WTC11 (cell line): ENCODE measurements at regions not wholly inside any gene's neighbourhood (a gene's known extent, or its start where the extent isn't known, plus 50 kb on each side); places are given as distances from the start of the nearest gene placed in this dataset.

Source experiments
- CREB1 ChIP-seq: sonication (generic); formaldehyde crosslinking; IDR thresholded peaks from 2 replicates; pipeline ENCODE4 v1.8.0; 2023; ENCODE audit warnings: mild to moderate bottlenecking, missing genetic modification reagents
- MXD4 ChIP-seq: fragments of 250-450 bp; sonication (Bioruptor Pico); IDR thresholded peaks from 2 replicates; pipeline ENCODE4 v1.8.0; 2021; ENCODE audit warnings: mild to moderate bottlenecking, moderate library complexity, borderline replicate concordance
- SP1 ChIP-seq: sonication (generic); formaldehyde crosslinking; conservative IDR thresholded peaks from 2 replicates; pipeline ENCODE4 v1.8.1; 2022; ENCODE audit warnings: missing genetic modification reagents
- TEAD1 ChIP-seq: sonication (generic); formaldehyde crosslinking; IDR thresholded peaks from 2 replicates; pipeline ENCODE4 v1.8.0; 2022; ENCODE audit warnings: mild to moderate bottlenecking, missing genetic modification reagents
- TF ChIP-seq, protein P1 (sequence below): sonication (generic); formaldehyde crosslinking; IDR thresholded peaks from 2 replicates; pipeline ENCODE4 v1.8.1; 2023; ENCODE audit warnings: mild to moderate bottlenecking, missing genetic modification reagents
- TF ChIP-seq, protein P2 (sequence below): fragments of 200-600 bp; IDR thresholded peaks from 2 replicates; pipeline ENCODE4 v1.8.0; 2022; ENCODE audit warnings: antibody characterized with exemption
- TF ChIP-seq, protein P3 (sequence below): sonication (generic); formaldehyde crosslinking; conservative IDR thresholded peaks from 2 replicates; pipeline ENCODE4 v1.8.1; 2023; ENCODE audit warnings: mild to moderate bottlenecking, low read depth, missing genetic modification reagents, moderate library complexity

DNA sequence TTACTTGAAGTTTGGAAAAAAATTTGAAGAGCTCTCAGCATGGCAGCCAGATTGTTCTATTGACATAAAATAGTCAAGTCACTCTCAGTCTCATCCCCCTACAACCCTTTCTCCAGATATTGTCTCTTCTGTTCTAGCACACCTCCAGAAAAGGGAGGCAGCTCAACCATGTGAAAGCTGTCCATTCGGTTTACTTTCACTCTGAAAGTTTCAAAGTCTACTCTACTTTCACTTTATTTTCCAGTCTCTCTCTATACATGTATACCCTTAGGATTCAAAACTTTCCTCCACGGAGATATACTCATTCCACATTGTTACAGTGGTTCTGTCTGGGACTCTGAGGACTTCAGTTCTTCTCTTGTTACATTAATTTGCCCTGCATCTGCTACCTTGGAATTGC is 111.0 kb upstream of the STAC start:
- TF ChIP-seq TEAD1 (CRISPR knock-in tag) = no peak
- TF ChIP-seq, protein P1, sequence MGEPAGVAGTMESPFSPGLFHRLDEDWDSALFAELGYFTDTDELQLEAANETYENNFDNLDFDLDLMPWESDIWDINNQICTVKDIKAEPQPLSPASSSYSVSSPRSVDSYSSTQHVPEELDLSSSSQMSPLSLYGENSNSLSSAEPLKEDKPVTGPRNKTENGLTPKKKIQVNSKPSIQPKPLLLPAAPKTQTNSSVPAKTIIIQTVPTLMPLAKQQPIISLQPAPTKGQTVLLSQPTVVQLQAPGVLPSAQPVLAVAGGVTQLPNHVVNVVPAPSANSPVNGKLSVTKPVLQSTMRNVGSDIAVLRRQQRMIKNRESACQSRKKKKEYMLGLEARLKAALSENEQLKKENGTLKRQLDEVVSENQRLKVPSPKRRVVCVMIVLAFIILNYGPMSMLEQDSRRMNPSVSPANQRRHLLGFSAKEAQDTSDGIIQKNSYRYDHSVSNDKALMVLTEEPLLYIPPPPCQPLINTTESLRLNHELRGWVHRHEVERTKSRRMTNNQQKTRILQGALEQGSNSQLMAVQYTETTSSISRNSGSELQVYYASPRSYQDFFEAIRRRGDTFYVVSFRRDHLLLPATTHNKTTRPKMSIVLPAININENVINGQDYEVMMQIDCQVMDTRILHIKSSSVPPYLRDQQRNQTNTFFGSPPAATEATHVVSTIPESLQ (CRISPR knock-in tag) = no peak
- TF ChIP-seq SP1 (CRISPR knock-in tag) = no peak
- TF ChIP-seq, protein P2, sequence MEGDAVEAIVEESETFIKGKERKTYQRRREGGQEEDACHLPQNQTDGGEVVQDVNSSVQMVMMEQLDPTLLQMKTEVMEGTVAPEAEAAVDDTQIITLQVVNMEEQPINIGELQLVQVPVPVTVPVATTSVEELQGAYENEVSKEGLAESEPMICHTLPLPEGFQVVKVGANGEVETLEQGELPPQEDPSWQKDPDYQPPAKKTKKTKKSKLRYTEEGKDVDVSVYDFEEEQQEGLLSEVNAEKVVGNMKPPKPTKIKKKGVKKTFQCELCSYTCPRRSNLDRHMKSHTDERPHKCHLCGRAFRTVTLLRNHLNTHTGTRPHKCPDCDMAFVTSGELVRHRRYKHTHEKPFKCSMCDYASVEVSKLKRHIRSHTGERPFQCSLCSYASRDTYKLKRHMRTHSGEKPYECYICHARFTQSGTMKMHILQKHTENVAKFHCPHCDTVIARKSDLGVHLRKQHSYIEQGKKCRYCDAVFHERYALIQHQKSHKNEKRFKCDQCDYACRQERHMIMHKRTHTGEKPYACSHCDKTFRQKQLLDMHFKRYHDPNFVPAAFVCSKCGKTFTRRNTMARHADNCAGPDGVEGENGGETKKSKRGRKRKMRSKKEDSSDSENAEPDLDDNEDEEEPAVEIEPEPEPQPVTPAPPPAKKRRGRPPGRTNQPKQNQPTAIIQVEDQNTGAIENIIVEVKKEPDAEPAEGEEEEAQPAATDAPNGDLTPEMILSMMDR = no peak
- no peak for TF ChIP-seq MXD4 (CRISPR knock-in tag)
- TF ChIP-seq, protein P3, sequence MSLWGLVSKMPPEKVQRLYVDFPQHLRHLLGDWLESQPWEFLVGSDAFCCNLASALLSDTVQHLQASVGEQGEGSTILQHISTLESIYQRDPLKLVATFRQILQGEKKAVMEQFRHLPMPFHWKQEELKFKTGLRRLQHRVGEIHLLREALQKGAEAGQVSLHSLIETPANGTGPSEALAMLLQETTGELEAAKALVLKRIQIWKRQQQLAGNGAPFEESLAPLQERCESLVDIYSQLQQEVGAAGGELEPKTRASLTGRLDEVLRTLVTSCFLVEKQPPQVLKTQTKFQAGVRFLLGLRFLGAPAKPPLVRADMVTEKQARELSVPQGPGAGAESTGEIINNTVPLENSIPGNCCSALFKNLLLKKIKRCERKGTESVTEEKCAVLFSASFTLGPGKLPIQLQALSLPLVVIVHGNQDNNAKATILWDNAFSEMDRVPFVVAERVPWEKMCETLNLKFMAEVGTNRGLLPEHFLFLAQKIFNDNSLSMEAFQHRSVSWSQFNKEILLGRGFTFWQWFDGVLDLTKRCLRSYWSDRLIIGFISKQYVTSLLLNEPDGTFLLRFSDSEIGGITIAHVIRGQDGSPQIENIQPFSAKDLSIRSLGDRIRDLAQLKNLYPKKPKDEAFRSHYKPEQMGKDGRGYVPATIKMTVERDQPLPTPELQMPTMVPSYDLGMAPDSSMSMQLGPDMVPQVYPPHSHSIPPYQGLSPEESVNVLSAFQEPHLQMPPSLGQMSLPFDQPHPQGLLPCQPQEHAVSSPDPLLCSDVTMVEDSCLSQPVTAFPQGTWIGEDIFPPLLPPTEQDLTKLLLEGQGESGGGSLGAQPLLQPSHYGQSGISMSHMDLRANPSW = no peak
- TF ChIP-seq CREB1 (CRISPR knock-in tag) = no peak
